ENCODE measurements at regions not wholly inside any gene's neighbourhood (a gene's known extent, or its start where the extent isn't known, plus 50 kb on each side); places are given as distances from the start of the nearest gene placed in this dataset.
"Not testable (repeated sequence)": the region's sequence is repeated elsewhere in the genome, so short reads cannot be mapped to it uniquely, and the experiment has no call there.

GRCh38 chr2:144971786-144972335, 451.9 kb upstream of the ZEB2 start:
- no peak overlapping the region for H3K4me3 ChIP-seq (ENCODE audit: low read length)
- no peak for DNase-seq (ENCODE audit: low read depth)
- TF ChIP-seq, protein P1, sequence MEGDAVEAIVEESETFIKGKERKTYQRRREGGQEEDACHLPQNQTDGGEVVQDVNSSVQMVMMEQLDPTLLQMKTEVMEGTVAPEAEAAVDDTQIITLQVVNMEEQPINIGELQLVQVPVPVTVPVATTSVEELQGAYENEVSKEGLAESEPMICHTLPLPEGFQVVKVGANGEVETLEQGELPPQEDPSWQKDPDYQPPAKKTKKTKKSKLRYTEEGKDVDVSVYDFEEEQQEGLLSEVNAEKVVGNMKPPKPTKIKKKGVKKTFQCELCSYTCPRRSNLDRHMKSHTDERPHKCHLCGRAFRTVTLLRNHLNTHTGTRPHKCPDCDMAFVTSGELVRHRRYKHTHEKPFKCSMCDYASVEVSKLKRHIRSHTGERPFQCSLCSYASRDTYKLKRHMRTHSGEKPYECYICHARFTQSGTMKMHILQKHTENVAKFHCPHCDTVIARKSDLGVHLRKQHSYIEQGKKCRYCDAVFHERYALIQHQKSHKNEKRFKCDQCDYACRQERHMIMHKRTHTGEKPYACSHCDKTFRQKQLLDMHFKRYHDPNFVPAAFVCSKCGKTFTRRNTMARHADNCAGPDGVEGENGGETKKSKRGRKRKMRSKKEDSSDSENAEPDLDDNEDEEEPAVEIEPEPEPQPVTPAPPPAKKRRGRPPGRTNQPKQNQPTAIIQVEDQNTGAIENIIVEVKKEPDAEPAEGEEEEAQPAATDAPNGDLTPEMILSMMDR (conservative IDR thresholded peaks at IDR 0.05; ENCODE audit: low read depth, low read length), result no peak

DNA sequence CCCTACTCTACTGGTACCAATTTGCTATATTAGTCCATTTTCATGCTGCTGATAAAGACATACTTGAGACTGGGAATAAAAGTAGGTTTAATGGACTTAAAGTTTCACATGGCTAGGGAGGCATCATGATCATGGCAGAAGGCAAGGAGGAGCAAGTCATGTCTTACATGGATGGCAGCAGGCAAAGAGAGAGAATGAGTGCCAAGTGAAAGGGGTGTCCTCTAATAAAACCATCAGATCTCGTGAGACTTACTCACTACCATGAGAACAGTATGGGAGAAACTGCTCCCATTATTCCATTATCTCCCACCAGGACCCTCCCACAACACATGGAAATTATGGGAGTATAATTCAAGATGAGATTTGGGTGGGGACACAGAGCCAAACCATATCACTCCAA, 450.5 kb upstream of the ZEB2 start:
- not testable (repeated sequence) for DNase-seq (ENCODE audit: low read depth)

DNA sequence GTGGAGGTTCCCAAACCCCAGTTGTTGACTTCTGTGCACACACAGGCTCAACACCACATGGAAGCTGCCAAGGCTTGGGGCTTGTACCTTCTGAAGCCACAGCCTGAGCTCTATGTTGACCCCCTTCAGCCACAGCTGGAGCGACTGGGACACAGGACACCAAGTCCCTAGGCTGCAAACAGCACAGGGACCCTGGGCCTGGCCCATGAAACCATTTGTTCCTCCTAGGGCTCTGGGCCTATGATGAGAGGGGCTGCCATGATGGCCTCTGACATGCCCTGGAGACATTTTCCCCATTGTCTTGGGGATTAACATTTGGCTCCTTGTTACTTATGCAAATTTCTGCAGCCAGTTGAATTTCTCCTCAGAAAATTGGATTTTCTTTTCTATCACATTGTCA, 449.6 kb upstream of the ZEB2 start:
- H3K4me3 ChIP-seq (ENCODE audit: low read length); DNase-seq (ENCODE audit: low read depth): not testable (repeated sequence)

More for the DNA sequence above, 450.5 kb upstream of the ZEB2 start:
- not testable (repeated sequence) for H3K4me3 ChIP-seq (ENCODE audit: low read length)

GRCh38 chr2:144967961-144968360, 448.0 kb upstream of the ZEB2 start:
- H3K4me3 ChIP-seq (ENCODE audit: low read length), result no peak overlapping the region
- no peak for DNase-seq (ENCODE audit: low read depth)
- TF ChIP-seq, protein P1 (conservative IDR thresholded peaks at IDR 0.05; ENCODE audit: low read depth, low read length), result no peak

GRCh38 chr2:144965172-144965571, 445.3 kb upstream of the ZEB2 start:
- no peak overlapping the region for H3K4me3 ChIP-seq (ENCODE audit: low read length)
- TF ChIP-seq, protein P1 (conservative IDR thresholded peaks at IDR 0.05; ENCODE audit: low read depth, low read length), result no peak
- DNase-seq (ENCODE audit: low read depth), result no peak

GRCh38 chr2:144963031-144963430, 443.1 kb upstream of the ZEB2 start:
- no peak overlapping the region for H3K4me3 ChIP-seq (ENCODE audit: low read length)
- TF ChIP-seq, protein P1 (conservative IDR thresholded peaks at IDR 0.05; ENCODE audit: low read depth, low read length), result no peak
- no peak for DNase-seq (ENCODE audit: low read depth)

- TF ChIP-seq, protein P1 (conservative IDR thresholded peaks at IDR 0.05; ENCODE audit: low read depth, low read length), result no peak
- H3K4me3 ChIP-seq (ENCODE audit: low read length), result no peak overlapping the region
- no peak for DNase-seq (ENCODE audit: low read depth)
Observed at GRCh38 chr2:144959416-144959815, 439.5 kb upstream of the ZEB2 start.

DNA sequence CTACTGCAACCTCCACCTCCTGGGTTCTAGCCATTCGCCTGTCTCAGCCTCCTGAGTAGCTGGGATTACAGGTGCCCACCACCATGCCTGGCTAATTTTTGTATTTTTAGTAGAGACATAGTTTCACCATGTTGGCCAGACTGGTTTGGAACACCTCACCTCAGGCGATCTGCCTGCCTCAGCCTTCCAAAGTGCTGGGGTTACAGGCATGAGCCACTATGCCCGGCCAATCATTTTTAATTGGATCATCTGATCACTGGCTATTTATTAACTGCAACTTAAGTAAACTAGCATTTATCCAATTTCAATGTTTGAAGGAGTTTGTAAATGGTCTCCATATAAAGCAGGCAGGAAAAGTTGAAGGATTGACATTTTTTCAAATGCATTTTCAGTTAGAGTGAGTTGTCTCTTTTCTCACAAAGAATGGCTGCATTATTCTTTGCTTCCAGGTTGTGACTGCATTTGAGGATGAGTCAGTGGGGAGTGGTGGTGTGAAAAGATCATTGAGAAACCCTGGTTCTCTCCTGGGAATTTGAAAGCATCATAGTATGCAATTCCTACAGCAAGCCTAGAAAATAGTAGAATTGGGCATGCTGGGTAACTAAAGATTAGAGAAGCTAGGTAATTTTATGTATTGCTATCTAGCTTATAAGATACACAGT, 431.1 kb upstream of the ZEB2 start:
- no peak for DNase-seq (ENCODE audit: low read depth)
- H3K4me3 ChIP-seq (ENCODE audit: low read length), result no peak overlapping the region
- TF ChIP-seq, protein P1 (conservative IDR thresholded peaks at IDR 0.05; ENCODE audit: low read depth, low read length), result no peak
